ENCODE measurements at regions not wholly inside any gene's neighbourhood (a gene's known extent, or its start where the extent isn't known, plus 50 kb on each side); places are given as distances from the start of the nearest gene placed in this dataset.

- no peak for DNase-seq
Observed at GRCh38 chr4:36841583-36842326, 402.8 kb upstream of the NWD2 start.

DNA sequence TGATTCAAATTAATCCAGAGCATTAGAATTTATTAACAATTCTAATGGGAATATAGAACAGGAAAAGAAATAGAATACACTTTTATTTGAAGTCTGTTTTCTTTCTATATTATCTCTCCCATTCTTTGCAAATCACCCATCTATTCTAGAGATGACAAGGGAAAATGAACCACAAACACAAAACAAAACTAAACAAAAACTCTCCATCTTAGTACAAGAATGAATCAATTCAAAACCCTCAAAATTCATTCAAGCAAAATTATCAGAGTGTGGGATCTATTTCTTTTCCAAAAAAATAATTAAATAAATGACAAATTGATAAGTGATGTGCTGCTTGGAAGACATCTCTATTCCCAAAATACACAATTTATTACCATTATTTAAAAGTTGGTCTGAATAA lies 400.1 kb upstream of the NWD2 start:
- DNase-seq, result no peak

DNA sequence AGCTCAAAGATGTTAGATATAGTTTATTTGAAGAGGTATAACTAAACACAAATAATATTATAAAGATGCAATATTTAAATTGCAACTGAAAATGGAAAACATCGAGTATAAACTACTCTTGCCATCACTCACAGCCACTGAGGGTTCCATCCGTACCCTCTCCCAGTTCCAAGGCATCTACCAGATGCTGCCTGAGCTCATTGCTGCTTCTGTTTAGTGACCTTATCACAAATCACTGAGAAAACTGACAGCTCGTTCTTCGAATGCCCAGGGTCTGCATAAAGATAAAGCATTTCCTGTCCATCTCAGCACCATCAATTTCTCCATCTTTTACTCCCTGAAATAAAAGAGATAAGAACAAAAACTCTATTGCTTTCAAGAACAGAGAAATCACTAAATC lies 391.7 kb upstream of the NWD2 start:
- DNase-seq, result no peak

GRCh38 chr4:36854554-36854953 lies 390.0 kb upstream of the NWD2 start:
- DNase-seq, result no peak

GRCh38 chr4:36863601-36864000 lies 380.9 kb upstream of the NWD2 start:
- DNase-seq, result no peak

DNA sequence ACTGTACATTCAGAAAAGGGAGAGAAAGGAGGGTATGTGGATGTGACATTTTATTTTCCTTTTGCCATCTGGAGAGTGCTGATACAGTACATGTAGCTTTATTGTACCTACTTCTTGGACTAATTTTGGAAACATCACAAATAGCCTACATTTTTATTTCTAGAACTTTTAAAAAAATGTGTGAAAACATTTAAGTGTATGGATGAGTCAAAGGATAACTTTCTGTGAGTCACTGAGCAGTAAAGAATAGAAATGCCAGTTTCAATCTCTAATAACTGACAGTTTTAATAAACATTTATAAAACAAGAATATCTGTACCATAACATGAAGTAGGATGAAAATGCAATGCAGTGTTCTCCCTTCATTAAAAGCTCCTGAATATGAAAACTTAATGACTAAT lies 374.4 kb upstream of the NWD2 start:
- DNase-seq, result no peak

DNA sequence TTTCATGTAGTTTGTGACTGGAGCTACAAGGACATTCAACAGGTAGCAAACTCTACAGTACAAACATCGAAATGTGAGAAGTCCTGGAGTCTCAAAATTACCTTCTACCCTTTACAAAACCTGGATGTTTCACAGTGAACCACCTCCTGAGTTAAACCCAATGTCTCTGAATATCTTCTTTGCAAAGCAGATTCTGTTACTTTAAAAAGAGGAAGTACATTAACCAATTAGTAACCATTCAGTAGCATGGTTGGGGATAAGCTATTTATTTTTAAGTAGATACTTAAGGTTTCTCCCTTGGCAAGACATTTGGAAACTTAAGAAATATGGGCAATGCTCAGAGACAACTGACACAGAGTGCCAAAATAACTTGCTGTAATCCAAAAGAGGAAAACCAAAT lies 371.9 kb upstream of the NWD2 start:
- DNase-seq, result no peak

DNA sequence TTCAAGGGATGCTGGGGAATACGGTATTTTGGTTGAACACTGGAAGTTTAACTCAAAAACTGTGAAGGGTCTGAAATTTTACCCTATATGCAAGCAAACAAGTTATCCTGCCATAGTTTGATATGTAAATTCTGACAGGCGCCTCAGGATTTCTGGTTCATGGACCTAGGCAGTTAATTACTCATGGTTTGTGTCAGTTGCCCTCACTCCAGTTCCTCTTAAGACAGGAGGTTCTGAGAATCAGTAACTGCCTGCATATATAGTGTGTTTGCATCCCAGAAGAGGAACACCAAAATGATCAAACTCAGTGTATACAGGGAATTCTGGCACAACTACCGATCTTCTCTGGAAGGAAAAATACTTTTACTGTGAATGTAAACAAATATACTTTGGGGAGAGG lies 360.4 kb upstream of the NWD2 start:
- DNase-seq, result no peak

GRCh38 chr4:36891971-36892370 lies 352.6 kb upstream of the NWD2 start:
- no peak for DNase-seq

DNA sequence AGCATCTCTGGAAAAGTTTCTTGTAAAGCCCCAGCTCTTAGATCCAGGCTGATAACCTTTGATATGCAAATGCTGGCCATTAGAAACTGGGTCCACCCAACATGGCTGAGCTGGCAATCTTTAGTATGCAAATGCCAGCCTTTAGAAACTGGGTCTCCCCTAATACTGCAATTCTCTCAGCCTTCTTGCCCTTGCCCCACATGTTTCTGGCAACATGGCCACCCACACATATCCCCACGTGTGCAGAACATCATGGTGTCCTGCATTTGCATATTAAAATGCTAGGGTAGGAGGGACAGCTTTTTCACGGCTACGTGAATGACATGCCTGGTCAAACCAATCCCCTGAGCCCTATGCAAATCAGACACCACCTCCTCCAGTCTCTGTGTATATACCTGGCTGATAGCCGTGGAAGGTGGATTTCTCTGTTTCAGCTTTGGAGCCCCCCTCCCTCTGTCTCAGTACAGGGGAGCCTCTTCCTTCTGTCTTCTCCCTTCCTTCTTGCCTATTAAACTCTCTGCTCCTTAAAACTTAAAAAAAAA lies 344.0 kb upstream of the NWD2 start:
- DNase-seq, result no peak

- DNase-seq, result no peak
Observed at GRCh38 chr4:36904823-36905222, 339.7 kb upstream of the NWD2 start.

GRCh38 chr4:36914106-36914505 lies 330.4 kb upstream of the NWD2 start:
- DNase-seq, result no peak

GRCh38 chr4:36915717-36916116 lies 328.8 kb upstream of the NWD2 start:
- no peak for DNase-seq

- DNase-seq, result no peak
Observed at GRCh38 chr4:36917413-36917812, 327.1 kb upstream of the NWD2 start.

- no peak for DNase-seq
Observed at GRCh38 chr4:36919721-36920120, 324.8 kb upstream of the NWD2 start.

- DNase-seq, result peak; percentile 2
Observed at GRCh38 chr4:36921476-36922216, 322.9 kb upstream of the NWD2 start.

- DNase-seq, result no peak
Observed at GRCh38 chr4:36930562-36931111, 313.9 kb upstream of the NWD2 start.

DNA sequence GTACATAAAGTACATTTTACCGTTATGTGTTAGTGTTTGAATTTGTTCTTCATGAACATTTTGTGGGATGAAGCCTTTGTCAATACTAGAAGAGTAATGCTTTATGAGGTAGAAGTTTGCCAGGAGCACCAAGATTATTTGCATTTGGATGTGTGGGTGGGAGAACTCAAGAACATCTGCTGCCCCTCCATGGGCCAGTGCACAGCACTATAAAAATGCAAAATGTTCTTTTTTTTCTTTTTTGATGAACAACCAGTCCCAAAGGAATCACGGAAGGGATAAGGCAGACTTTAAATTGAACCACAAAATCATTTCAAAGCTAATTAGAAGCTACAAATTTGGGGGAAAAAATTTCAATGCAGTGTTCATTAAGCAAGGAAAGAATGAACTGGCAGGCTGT lies 300.3 kb upstream of the NWD2 start:
- no peak for DNase-seq

GRCh38 chr4:36961420-36961819 lies 283.1 kb upstream of the NWD2 start:
- DNase-seq, result no peak

DNA sequence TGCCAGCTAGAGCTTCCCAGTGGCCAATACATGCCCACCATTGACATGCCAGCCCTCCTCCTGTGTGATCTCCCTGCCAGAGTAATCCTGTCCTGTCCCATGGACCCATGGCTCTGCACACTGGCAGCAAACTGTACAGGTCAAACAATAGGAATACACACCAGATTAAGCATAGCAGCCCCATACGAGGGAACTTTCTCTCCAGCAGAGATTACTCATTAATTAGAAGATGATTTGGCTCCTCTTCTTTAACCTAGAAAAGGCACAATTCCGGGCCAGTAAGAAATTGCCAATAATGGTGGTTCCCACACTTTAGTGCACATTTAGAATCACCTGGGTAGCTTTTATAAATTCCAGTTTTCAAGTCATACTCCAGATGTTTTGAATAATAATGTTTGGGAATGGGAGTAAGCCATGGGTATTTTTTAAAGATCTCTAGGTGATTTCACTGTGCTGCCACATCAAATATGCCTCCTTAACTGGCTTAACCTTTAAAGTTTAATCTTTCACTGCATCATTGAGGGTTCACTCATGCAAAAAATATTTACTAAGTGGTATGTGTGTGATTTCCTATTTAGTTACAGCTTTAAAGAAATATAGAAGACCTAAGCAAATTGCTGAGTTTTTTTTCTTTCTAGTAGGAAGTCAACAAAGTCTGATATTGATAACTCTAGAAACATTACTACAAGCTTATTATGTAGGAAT lies 277.6 kb upstream of the NWD2 start:
- no peak for DNase-seq

DNA sequence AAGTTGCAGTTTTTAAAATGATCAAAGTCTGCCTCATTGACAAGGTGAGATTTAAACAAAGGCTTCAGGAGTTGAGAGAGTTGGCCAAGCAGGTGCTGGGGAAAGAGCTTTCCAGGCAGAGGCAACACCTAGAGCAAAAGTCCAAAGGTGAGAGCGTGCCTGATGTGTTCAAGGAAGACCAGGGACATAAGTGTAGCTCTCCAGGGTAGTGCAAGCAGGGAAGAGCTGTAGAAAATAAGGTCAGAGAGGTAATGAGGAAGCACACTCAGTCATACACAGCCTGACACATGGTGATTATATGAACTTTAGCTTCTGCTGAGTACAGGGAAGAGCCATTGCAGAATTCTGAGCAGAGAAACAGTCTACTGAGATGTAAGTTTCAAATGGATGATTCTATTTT lies 265.0 kb upstream of the NWD2 start:
- DNase-seq, result no peak

DNA sequence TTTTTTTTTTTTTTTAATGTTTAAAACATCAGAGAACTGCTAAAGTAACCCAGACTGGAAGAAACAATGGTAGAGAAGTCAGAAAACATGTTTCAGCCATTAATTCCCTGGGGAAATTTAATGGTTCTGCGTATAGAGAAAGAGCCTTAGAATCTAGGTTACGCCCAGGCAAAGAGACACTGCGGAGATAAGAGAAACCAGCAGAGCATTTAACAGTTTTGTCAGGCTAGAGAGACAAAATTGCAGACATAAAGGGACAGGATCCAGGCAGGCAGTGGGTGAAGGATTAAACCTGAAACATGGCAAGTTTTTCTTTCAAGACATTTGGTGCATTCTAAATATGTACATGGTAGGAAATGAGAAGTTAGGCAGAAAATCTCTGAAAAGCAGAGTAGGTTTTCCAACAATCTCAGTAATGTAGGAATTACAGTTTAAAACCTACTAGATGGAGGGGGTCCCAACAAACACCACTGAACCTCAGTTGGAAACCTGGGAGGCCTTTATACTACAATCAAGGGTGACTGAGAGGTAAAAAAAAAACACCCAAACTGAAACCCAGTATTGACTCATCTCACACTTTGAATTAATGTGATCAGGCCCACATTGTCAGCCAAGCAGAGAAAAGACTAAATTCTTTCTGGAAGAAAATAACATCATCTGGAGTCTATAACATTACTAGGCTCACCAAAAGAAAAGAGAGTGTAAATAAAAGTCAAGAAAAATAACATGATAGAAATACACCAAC lies 254.2 kb upstream of the NWD2 start:
- no peak for DNase-seq

DNA sequence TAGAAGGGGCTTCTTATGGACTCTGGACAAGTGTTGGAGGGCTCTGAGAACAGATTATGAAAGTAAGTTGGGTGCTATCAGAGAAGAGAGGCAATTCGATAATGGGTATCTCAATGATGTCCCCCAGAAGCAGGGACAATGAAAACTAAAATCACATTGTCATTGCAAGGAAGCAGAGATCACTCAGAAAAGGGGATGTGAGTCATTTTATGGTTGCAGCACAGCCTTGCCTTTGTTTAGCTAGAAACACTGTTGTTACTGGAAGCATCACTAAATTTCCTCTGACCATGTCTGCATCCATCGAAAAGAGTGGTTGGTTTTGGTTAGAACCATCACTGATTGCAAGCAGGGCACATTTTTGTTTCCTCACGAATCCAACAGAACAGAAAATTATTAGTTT lies 246.8 kb upstream of the NWD2 start:
- DNase-seq, result no peak
